ENCODE measurements at regions not wholly inside any gene's neighbourhood (a gene's known extent, or its start where the extent isn't known, plus 50 kb on each side); places are given as distances from the start of the nearest gene placed in this dataset.

DNA sequence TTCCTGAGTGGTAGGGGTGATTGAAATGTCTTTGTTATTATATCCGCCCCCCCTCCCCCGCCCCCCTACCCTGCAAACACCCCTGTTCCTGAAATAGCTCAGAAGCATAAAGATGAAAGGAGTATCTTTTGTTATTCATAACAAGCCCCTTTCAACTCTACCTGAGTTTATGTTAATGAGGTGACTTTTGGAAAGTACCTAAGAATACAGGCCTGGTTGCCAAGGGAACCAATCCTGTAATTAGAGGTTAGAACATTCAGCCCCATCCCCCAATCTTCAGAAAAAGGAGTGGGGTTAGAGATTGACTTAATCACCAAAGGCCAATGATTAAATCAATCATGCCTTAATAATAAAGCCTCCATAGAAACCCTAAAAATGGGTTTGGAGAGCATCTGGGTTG lies 979.2 kb upstream of the GJE1 start:
- no peak overlapping the region for H3K4me3 ChIP-seq
- H3K27me3 ChIP-seq, result no peaks in the 10 kb centered on the region
- peaks cover 4% of the 10 kb centered on the region for H3K4me1 ChIP-seq
- H3K27ac ChIP-seq, result no peak overlapping the region
- 40% methylated on average over 2 of the region's 2 CpGs for WGBS
- no peak for TF ChIP-seq POLR2AphosphoS5 (IDR thresholded peaks at IDR 0.05)
- no peak for TF ChIP-seq EP300 (IDR thresholded peaks at IDR 0.05)
- TF ChIP-seq POLR2A (IDR thresholded peaks at IDR 0.05), result no peak
- TF ChIP-seq, protein P1, sequence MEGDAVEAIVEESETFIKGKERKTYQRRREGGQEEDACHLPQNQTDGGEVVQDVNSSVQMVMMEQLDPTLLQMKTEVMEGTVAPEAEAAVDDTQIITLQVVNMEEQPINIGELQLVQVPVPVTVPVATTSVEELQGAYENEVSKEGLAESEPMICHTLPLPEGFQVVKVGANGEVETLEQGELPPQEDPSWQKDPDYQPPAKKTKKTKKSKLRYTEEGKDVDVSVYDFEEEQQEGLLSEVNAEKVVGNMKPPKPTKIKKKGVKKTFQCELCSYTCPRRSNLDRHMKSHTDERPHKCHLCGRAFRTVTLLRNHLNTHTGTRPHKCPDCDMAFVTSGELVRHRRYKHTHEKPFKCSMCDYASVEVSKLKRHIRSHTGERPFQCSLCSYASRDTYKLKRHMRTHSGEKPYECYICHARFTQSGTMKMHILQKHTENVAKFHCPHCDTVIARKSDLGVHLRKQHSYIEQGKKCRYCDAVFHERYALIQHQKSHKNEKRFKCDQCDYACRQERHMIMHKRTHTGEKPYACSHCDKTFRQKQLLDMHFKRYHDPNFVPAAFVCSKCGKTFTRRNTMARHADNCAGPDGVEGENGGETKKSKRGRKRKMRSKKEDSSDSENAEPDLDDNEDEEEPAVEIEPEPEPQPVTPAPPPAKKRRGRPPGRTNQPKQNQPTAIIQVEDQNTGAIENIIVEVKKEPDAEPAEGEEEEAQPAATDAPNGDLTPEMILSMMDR (IDR thresholded peaks at IDR 0.05), result no peak
- H3K9me3 ChIP-seq, result no peaks in the 10 kb centered on the region
- H3K36me3 ChIP-seq, result no peaks in the 10 kb centered on the region
- DNase-seq (ENCODE audit: low spot score in 2 of 2), result no peak

DNA sequence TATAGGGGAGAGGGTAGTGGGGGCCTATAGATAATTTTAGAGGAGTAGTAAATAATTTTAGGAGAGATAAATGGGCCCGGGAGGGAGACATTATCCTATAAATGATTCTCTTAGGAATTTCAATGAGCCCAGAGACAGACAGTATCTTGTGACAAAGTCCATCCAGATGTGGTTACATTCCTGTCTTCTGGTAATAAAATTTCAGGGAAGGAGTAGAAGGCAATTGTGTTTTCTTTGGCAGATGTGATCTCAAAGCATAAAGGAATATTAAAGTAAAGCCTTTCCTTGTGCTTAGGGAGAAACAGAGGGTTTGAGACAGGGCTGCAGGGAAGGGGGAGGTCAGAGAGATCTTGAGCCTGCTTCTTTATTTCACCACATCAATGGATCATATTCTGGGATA lies 979.8 kb upstream of the GJE1 start:
- no peak for DNase-seq (ENCODE audit: low spot score in 2 of 2)
- TF ChIP-seq POLR2A (IDR thresholded peaks at IDR 0.05), result no peak
- Histone ChIP-seq H3K36me3 (no peaks in the 10 kb centered on the region), H3K27ac (no peak overlapping the region), H3K27me3 (no peaks in the 10 kb centered on the region), H3K4me1 (peaks cover 4% of the 10 kb centered on the region), H3K4me3 (no peak overlapping the region), H3K9me3 (no peaks in the 10 kb centered on the region)
- whole genome bisulfite sequencing, result 21% methylated on average over 1 of the region's 1 CpG

DNA sequence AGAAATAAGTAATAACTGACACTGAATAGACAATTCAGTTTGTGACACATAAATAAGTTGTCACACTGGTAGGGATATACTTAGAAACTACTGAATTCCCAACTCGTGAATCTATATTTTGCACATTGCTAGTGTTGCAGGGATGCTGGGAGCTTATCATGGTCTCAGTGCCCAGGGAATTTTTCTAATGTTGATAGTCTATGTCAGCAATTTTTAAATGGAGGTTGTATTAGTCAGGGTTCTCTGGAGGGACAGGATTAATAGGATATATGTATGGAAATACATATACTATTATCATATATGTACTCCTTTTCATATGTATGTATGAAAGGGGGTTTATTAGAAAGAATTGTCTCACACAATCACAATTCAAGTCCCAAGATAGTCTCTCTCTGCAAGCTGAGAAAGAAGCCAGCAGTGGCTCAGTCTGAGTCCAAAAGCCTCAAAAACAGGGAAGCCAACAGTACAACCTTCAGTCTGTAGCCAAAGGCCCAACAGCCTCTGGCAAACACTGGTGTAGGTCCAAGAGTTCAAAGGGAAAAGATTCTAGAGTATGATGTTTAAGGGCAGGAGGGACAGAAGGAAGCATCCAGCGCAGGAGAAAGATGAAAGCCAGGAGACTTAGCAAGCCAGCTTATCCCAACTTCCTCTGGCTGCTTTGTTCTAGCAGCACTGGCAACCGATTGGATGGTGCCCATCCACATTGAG lies 980.9 kb upstream of the GJE1 start:
- H3K27me3 ChIP-seq, result no peaks in the 10 kb centered on the region
- H3K27ac ChIP-seq, result no peak overlapping the region
- TF ChIP-seq, protein P1 (IDR thresholded peaks at IDR 0.05), result no peak
- no peak for TF ChIP-seq POLR2AphosphoS5 (IDR thresholded peaks at IDR 0.05)
- no peak for TF ChIP-seq POLR2A (IDR thresholded peaks at IDR 0.05)
- no peak for TF ChIP-seq EP300 (IDR thresholded peaks at IDR 0.05)
- DNase-seq (ENCODE audit: low spot score in 2 of 2), result no peak
- WGBS, result 82% methylated on average over 3 of the region's 3 CpGs
- H3K36me3 ChIP-seq, result no peaks in the 10 kb centered on the region
- H3K4me3 ChIP-seq, result no peak overlapping the region
- H3K4me1 ChIP-seq, result peaks cover 4% of the 10 kb centered on the region
- H3K9me3 ChIP-seq, result no peaks in the 10 kb centered on the region

DNA sequence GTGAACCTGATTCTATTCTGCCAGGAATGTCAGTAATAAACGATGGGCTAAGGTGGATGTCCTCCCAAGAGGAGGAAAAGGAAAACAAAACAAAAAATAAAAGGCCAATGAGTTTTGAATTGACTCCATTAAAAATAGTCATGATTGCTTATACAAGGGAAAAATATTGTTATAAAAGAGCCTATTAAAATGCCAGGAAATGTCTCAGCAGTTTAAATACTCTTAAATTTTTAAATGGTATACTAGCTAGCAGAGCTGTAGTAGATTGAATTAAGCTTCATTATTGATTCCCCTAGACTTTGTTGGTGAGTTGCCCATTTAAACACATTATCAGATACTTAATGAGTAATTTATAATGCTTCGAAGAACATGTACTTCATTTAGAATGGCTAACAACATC lies 990.9 kb upstream of the GJE1 start:
- no peaks in the 10 kb centered on the region for H3K9me3 ChIP-seq
- DNase-seq (ENCODE audit: low spot score in 2 of 2), result no peak
- H3K27me3 ChIP-seq, result no peaks in the 10 kb centered on the region
- H3K27ac ChIP-seq, result no peak overlapping the region
- 55% methylated on average over 2 of the region's 2 CpGs for WGBS
- H3K36me3 ChIP-seq, result no peaks in the 10 kb centered on the region
- H3K4me3 ChIP-seq, result no peak overlapping the region
- TF ChIP-seq EP300 (IDR thresholded peaks at IDR 0.05), result no peak
- no peak for TF ChIP-seq POLR2AphosphoS5 (IDR thresholded peaks at IDR 0.05)
- TF ChIP-seq, protein P1 (IDR thresholded peaks at IDR 0.05), result no peak
- no peak for TF ChIP-seq POLR2A (IDR thresholded peaks at IDR 0.05)
- H3K4me1 ChIP-seq, result no peaks in the 10 kb centered on the region

DNA sequence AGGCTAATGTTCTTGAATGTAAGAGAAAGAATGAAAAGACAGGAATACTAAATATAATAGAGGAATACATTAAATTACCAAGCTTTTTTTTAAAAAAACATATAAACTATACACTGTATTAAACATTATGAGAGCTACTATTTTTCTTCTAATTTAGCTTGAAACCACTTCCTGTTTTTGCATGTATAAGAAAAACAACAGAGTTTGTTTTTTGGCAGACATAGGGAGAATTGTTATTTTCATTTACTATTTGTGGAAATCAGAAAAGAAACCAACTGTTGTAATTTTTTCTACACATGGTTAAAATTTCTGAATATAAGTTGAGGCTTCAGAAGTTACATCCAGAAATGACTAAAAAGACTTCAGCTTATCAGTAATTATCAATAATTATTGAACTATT lies 991.8 kb upstream of the GJE1 start:
- H3K9me3 ChIP-seq, result no peaks in the 10 kb centered on the region
- no peak for TF ChIP-seq EP300 (IDR thresholded peaks at IDR 0.05)
- TF ChIP-seq, protein P1 (IDR thresholded peaks at IDR 0.05), result no peak
- TF ChIP-seq POLR2AphosphoS5 (IDR thresholded peaks at IDR 0.05), result no peak
- no peak for TF ChIP-seq POLR2A (IDR thresholded peaks at IDR 0.05)
- no peaks in the 10 kb centered on the region for H3K4me1 ChIP-seq
- DNase-seq (ENCODE audit: low spot score in 2 of 2), result no peak
- H3K36me3 ChIP-seq, result no peaks in the 10 kb centered on the region
- no peaks in the 10 kb centered on the region for H3K27me3 ChIP-seq
- H3K4me3 ChIP-seq, result no peak overlapping the region
- H3K27ac ChIP-seq, result no peak overlapping the region

DNA sequence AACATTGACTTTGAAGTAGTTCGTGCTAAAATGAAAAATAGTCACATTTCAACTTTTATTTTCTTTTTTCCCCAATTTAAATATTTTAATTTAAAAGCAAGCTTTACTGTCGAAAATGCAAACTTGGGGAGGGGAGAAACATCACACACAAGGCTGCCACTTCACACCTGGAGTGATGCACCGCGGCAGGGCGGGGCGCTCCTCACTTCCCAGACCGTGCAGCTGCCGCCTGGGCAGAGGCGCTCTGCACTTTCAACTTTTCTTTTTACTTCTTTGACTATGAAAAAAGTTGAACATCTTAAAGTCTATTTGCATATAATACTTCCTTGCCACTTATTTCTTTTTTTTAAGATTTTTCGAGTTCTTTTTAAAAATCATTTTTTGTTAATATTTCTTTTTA lies 993.3 kb upstream of the GJE1 start:
- WGBS, result 94% methylated on average over 10 of the region's 10 CpGs

More for the DNA sequence above, 993.3 kb upstream of the GJE1 start:
- no peaks in the 10 kb centered on the region for H3K4me1 ChIP-seq
- no peak for TF ChIP-seq POLR2AphosphoS5 (IDR thresholded peaks at IDR 0.05)
- TF ChIP-seq POLR2A (IDR thresholded peaks at IDR 0.05), result no peak
- TF ChIP-seq EP300 (IDR thresholded peaks at IDR 0.05), result no peak
- TF ChIP-seq, protein P1 (IDR thresholded peaks at IDR 0.05), result no peak
- no peaks in the 10 kb centered on the region for H3K9me3 ChIP-seq
- no peaks in the 10 kb centered on the region for H3K27me3 ChIP-seq
- no peaks in the 10 kb centered on the region for H3K36me3 ChIP-seq
- H3K27ac ChIP-seq, result no peak overlapping the region
- DNase-seq (ENCODE audit: low spot score in 2 of 2), result no peak
- H3K4me3 ChIP-seq, result no peak overlapping the region
